Astrocyte (in vitro differentiated cells and primary cell): ENCODE measurements at regions not wholly inside any gene's neighbourhood (a gene's known extent, or its start where the extent isn't known, plus 50 kb on each side); places are given as distances from the start of the nearest gene placed in this dataset.

Source experiments
- CTCF ChIP-seq: IDR thresholded peaks from 2 replicates; pipeline ENCODE4 v1.5.1; 2011; ENCODE audit warnings: low read depth, mild to moderate bottlenecking, inconsistent platforms, low read length, moderate library complexity; ENCODE audit not compliant: insufficient read depth
- EZH2 ChIP-seq: IDR thresholded peaks from 2 replicates; pipeline ENCODE4 v1.6.1; 2012; ENCODE audit warnings: mild to moderate bottlenecking, low read length, inconsistent platforms; ENCODE audit not compliant: insufficient read depth

DNA sequence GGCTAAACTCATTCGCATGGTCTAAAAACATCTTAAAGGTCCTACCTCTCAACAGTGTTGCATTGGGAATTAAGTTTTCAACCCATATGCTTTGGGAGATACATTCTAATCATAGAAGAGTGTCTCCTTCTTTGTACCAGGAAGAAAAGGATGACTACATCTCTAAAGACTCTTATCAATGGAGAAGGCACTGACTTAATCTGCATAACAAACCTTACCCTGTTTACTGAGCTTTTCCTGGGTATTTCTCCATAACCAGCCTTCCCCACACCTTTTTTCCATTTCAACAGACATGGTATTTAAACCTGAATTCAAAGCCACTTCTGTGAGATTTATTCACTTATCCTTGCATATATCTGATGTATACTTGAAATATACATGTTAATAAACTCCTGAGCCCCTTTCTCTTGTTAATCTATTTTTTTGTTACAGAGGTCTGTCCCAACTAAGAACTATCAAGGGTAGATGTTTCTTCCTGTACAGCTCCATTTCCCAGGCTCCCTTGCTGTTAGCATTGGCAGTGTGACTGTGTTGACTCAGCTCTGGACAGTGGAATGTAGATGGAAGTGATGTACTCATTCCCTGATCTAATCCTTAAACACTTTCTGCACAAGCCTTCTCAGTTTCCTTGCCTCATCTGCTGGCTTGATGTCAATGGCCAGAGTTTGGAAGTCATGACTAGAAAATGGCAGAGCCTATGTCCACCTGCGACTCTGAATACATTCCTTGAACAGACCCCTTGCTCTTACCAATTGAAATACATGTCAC, 148.9 kb upstream of the CPEB2 start:
- TF ChIP-seq CTCF (no peak), EZH2 (no peak)
